ENCODE measurements at regions not wholly inside any gene's neighbourhood (a gene's known extent, or its start where the extent isn't known, plus 50 kb on each side); places are given as distances from the start of the nearest gene placed in this dataset.

DNA sequence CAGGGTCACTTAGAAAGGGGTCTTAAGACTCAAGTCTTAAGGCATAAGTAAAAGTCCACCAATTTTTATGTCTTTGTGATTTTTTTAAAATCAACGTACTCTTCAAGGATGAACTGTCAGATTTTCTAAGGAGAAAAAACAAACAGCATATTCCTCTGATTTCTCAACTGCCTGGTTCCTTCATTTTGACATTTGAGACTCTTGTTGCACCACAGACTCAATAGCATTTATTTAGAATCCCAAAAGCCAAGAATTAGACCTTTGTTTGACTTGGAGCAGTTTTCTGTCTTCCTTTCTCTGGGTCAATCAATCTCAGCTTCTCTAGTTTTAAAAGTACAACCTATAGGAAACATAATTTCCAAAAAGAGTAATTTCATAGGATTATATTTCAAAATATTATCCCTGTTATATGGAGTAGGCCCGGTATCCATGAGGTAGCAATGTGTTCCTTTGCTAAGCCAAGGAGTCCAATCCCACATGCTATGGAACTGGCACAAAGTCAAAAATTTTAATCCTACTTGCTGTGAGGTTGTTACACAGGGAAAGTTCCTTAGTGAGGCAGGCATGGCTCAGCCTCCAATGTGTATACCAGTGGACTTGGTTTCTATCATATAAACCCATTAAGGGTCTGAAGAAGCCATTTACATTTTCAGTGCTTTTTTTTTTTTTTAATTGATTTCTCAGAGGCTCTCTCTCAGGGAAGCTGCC, 405.7 kb downstream of the KIF16B start:
- no peak for DNase-seq (ENCODE audit: insufficient read length, low spot score)
- TF ChIP-seq, protein P1, sequence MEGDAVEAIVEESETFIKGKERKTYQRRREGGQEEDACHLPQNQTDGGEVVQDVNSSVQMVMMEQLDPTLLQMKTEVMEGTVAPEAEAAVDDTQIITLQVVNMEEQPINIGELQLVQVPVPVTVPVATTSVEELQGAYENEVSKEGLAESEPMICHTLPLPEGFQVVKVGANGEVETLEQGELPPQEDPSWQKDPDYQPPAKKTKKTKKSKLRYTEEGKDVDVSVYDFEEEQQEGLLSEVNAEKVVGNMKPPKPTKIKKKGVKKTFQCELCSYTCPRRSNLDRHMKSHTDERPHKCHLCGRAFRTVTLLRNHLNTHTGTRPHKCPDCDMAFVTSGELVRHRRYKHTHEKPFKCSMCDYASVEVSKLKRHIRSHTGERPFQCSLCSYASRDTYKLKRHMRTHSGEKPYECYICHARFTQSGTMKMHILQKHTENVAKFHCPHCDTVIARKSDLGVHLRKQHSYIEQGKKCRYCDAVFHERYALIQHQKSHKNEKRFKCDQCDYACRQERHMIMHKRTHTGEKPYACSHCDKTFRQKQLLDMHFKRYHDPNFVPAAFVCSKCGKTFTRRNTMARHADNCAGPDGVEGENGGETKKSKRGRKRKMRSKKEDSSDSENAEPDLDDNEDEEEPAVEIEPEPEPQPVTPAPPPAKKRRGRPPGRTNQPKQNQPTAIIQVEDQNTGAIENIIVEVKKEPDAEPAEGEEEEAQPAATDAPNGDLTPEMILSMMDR (IDR thresholded peaks at IDR 0.05; ENCODE audit: insufficient read depth, missing control alignments) = no peak
- no peak for FAIRE-seq

DNA sequence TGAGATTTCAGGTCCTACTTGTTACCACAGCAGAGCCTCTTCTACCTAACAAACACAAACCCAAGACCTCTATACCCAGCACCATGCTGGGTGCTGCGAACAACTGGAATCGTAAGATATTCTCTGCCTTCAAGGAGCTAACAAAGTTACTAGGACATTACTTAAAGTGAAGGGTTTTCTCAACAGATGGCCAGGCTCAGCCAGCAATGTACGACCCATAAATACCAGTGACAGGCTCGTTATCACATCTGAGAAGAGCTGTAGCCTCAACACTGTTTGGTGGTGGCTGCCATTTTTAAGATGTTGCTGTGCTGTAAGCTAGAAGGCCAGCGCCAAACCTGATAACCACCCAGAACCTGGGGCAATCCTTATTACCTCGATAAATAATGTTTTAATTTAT, 406.5 kb downstream of the KIF16B start:
- FAIRE-seq (no peak), DNase-seq (ENCODE audit: insufficient read length, low spot score) (no peak)
- TF ChIP-seq, protein P1 (IDR thresholded peaks at IDR 0.05; ENCODE audit: insufficient read depth, missing control alignments) = no peak

DNA sequence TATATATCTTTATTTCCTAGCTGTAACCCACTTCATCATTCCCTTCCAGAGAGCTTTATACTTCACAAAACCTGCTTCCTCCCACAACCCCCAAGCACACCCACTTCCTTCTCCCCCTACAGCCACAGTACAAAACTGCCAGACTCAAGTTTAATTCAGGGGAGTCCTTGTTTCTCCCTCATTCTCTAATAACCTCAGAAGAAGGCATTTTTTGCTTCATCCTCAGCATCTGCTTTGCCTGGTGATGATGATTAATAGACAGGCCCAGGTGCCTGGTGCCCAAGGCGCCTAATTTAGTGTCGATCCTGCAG, 414.3 kb downstream of the KIF16B start:
- TF ChIP-seq, protein P1 (IDR thresholded peaks at IDR 0.05; ENCODE audit: insufficient read depth, missing control alignments) = no peak
- FAIRE-seq (no peak), DNase-seq (ENCODE audit: insufficient read length, low spot score) (no peak)

DNA sequence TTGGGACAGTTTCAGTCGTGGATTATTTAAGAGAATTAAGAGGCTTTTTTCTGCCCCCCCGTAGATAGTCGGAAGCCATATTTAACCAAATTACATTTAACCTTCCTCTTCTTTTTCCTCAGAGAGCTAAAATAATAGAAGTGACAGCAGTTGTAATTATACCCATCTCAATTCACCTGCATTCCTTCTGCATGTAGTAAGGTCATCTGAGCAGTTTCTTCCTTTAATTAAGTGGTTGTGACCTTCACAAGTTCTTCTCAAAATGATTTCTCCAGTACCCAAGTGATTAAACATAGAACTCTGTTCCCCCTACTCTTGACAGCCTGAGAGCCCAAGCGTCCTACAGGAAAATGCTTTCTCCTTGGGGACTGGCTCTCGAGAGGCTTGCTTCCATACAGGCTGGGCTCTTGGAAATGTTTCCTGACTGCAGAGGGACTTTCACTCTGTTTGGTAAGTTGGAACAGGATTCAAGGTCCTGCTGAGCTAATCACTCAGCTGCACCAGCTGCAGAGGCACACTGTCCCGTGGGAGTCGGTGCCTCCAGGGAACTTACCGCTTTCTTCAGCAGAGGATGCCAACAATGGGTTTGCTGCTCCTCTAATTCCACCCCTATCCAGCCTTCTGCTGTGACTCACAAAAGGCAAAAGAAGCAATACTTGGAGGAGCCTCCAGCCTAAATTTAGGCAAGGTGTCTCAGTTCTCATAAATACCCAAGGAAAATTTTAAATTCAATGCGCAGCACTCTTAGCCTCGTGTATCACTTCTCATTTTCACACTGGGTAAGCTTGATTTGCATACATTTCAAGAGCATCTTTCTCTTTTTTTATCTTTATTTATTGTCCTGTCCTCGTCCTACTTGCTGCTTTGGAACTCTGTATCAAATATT, 414.9 kb downstream of the KIF16B start:
- DNase-seq (ENCODE audit: insufficient read length, low spot score) = no peak
- FAIRE-seq = no peak
- TF ChIP-seq, protein P1 (IDR thresholded peaks at IDR 0.05; ENCODE audit: insufficient read depth, missing control alignments) = no peak

DNA sequence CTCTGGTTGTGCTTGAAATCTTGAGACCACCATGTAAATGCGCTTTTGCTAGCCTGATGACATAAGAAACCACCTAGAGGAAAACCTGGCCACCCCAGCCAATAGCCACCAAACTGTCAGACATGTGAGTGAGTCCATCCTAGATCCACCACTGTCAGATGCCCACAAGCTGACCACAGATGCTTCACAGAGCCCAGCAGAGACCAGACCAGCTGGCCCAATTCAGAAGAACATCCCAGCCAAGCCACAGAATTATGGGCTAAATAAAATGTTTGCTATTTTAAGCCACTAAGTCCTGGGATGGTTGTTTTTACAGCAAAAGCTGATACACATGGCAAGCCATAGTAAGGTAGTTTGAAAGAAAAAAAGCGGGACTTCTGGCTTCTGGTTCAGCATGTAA, 425.3 kb downstream of the KIF16B start:
- DNase-seq (ENCODE audit: insufficient read length, low spot score) = no peak
- TF ChIP-seq, protein P1 (IDR thresholded peaks at IDR 0.05; ENCODE audit: insufficient read depth, missing control alignments) = no peak
- FAIRE-seq = no peak

DNA sequence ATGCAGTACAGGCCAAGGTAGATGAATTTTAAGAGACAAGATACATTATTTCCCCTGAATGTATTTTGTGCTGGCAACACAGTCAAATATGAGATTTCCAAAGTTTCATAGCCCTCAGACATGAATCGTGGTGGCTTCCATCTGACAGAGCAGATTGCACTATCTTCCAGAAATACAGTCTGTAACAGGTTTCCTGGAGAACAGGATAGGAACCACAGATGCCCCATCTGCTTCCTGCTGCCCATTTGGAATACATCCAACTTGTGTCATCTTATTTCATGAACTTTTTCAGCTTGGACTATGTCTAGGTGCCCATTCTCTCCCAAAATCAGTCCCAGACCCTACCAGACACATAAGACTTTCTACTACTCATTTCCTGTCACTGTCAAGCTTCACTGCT, 426.0 kb downstream of the KIF16B start:
- no peak for DNase-seq (ENCODE audit: insufficient read length, low spot score)
- FAIRE-seq = no peak
- TF ChIP-seq, protein P1 (IDR thresholded peaks at IDR 0.05; ENCODE audit: insufficient read depth, missing control alignments) = no peak

DNA sequence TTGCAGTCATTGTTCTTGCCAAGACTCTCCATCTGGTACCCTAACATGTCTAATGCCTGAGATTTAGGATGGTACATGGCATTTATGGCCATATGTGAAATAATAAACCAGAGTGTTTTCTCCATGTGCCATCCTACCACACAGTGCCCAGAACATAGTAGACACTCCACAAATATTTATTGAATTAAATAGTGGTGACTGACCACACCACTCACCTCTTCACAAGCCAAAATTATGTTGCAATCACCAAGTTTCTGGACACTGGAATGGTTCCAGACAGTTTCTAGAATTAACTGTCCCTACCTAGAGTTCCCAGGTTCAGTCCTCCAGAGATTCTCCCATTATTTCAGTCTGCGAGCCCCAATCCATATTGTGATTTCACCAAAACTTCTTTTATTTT, 427.3 kb downstream of the KIF16B start:
- DNase-seq (ENCODE audit: insufficient read length, low spot score) = no peak
- FAIRE-seq = no peak
- TF ChIP-seq, protein P1 (IDR thresholded peaks at IDR 0.05; ENCODE audit: insufficient read depth, missing control alignments) = no peak

Measured in D721Med (cell line).